ENCODE measurements at regions not wholly inside any gene's neighbourhood (a gene's known extent, or its start where the extent isn't known, plus 50 kb on each side); places are given as distances from the start of the nearest gene placed in this dataset.

- TF ChIP-seq POLR2A (IDR thresholded peaks at IDR 0.05; ENCODE audit: low read length) (no peak), GATA1 (IDR thresholded peaks at IDR 0.05; ENCODE audit: low read depth, low read length) (no peak)
Measured at GRCh38 chr2:4144731-4145130, 441.4 kb downstream of the DCDC2C start.
